ENCODE measurements at regions not wholly inside any gene's neighbourhood (a gene's known extent, or its start where the extent isn't known, plus 50 kb on each side); places are given as distances from the start of the nearest gene placed in this dataset.

GRCh38 chr4:59966758-59967157 lies 1233.4 kb upstream of the ADGRL3 start:
- H3K4me3 ChIP-seq (replicated peaks in 1 of 3; ENCODE audit: insufficient read depth in 1 of 3, low read depth in 1 of 3, low read length in 3 of 3): no peak overlapping the region
- no peaks in the 10 kb centered on the region for H3K4me1 ChIP-seq (ENCODE audit: control insufficient read depth, extremely low read depth, insufficient read depth, low read length)
- no peak overlapping the region for H3K9ac ChIP-seq (replicated peaks; ENCODE audit: extremely low read depth, insufficient read depth, low read length)
- H3K9me3 ChIP-seq (replicated peaks; ENCODE audit: control insufficient read depth, insufficient read depth, low read length): no peaks in the 10 kb centered on the region
- BruUV-seq (replicated peaks): no TSS peak
- no peaks in the 10 kb centered on the region for H4K20me1 ChIP-seq (replicated peaks; ENCODE audit: control insufficient read depth, extremely low read depth, insufficient read depth, low read length)
- TF ChIP-seq GATA2 (IDR thresholded peaks at IDR 0.05; ENCODE audit: insufficient read depth, insufficient read length, low read depth, low read length) (no peak), FOS (IDR thresholded peaks at IDR 0.05; ENCODE audit: borderline replicate concordance, insufficient read depth, low read length) (no peak), MAX (IDR thresholded peaks at IDR 0.05; ENCODE audit: insufficient read depth, insufficient read length) (no peak), CTCF (IDR thresholded peaks at IDR 0.05; ENCODE audit: extremely low read depth in 1 of 2, insufficient read depth in 1 of 2, low read depth in 1 of 2, low read length in 2 of 2) (no peak), EZH2 (IDR thresholded peaks at IDR 0.05; ENCODE audit: borderline replicate concordance, low read depth, low read length, severe bottlenecking) (no peak), JUN (IDR thresholded peaks at IDR 0.05; ENCODE audit: borderline replicate concordance, insufficient read depth, insufficient read length, low read depth) (no peak), POLR2A (IDR thresholded peaks at IDR 0.05; ENCODE audit: low read depth, low read length) (no peak), MYC (IDR thresholded peaks at IDR 0.05; ENCODE audit: low read depth, low read length) (no peak), POLR2AphosphoS5 (IDR thresholded peaks at IDR 0.05; ENCODE audit: insufficient read depth, low read depth, low read length) (no peak)
- H2AFZ ChIP-seq (ENCODE audit: low read depth, low read length): no peak overlapping the region
- intact Hi-C loops (cut with micrococcal nuclease): no loop called here
- no peaks in the 10 kb centered on the region for H3K36me3 ChIP-seq (ENCODE audit: control insufficient read depth in 2 of 2, extremely low read depth in 1 of 2, insufficient read depth in 2 of 2, low read length in 2 of 2)
- dilution Hi-C loops (cut with MboI; ENCODE audit: extremely low pct_ligation_motif_present, low sequenced_read_pairs): no loop called here
- FAIRE-seq (no peak), DNase-seq (ENCODE audit: low read depth, low spot score) (no peak)
- no peaks in the 10 kb centered on the region for H3K79me2 ChIP-seq (ENCODE audit: control insufficient read depth, insufficient read depth, low read length)
- no peaks in the 10 kb centered on the region for H3K9me1 ChIP-seq (replicated peaks; ENCODE audit: control insufficient read depth, extremely low read depth, insufficient read depth, low read length)
- POLR2A ChIA-PET: no interaction called here
- no peaks in the 10 kb centered on the region for H3K27me3 ChIP-seq (ENCODE audit: control insufficient read depth in 2 of 2, insufficient read depth in 2 of 2, low read length in 2 of 2)
- no peak overlapping the region for H3K4me2 ChIP-seq (ENCODE audit: insufficient read depth, low read length)
- no peak overlapping the region for H3K27ac ChIP-seq (ENCODE audit: insufficient read depth, low read depth, low read length)
- CTCF ChIA-PET: no interaction called here
